Chondrocyte (in vitro differentiated cells): ENCODE measurements at regions not wholly inside any gene's neighbourhood (a gene's known extent, or its start where the extent isn't known, plus 50 kb on each side); places are given as distances from the start of the nearest gene placed in this dataset.
"Not testable (repeated sequence)": the region's sequence is repeated elsewhere in the genome, so short reads cannot be mapped to it uniquely, and the experiment has no call there.

Experiments
- DNase-seq: peaks from one replicate; pipeline ENCODE4 v3.0.0; 2021; ENCODE audit warnings: mixed read lengths, low spot score
- H3K27ac Mint-ChIP-seq: one replicate; pipeline ENCODE4 v1.8.0; 2021; ENCODE audit warnings: mild to moderate bottlenecking, moderate library complexity, mixed read lengths; ENCODE audit not compliant: unreplicated experiment
- H3K27me3 Mint-ChIP-seq: 2 replicates; pipeline ENCODE4 v1.8.0; 2021; ENCODE audit warnings: low read depth, mixed read lengths
- H3K36me3 Mint-ChIP-seq: 2 replicates; pipeline ENCODE4 v1.8.0; 2021; ENCODE audit warnings: low read depth, mixed read lengths
- H3K4me1 Mint-ChIP-seq: 2 replicates; pipeline ENCODE4 v1.8.0; 2021; ENCODE audit warnings: low read depth, mild to moderate bottlenecking, mixed read lengths
- H3K4me3 Mint-ChIP-seq: one replicate; pipeline ENCODE4 v1.8.0; 2021; ENCODE audit warnings: mild to moderate bottlenecking, moderate library complexity, mixed read lengths; ENCODE audit not compliant: unreplicated experiment
- H3K9me3 Mint-ChIP-seq: 2 replicates; pipeline ENCODE4 v1.8.0; 2021; ENCODE audit warnings: low read depth, mixed read lengths
- TF ChIP-seq, protein P1 (sequence below): fragments of 200-600 bp; sonication (generic); IDR thresholded peaks from 2 replicates; pipeline ENCODE4 v1.5.0; 2021; ENCODE audit warnings: antibody characterized with exemption, mild to moderate bottlenecking, moderate library complexity

DNA sequence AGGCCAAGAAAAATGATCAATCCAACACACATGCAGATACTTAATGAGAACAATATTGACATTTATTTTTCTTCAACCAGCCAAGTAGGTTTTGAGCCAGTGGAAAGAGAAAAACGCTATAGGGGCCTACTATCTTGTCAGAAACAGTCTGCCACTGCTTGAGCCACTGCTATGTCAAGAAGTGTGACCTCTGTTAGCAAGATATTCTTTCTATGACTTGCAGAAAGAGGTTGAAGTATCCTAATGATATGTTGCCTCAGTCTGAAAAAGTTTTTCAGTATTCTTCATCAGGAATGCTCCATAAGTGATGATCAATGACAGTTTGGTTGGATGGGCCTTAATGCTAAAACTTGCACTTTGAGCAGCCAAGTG lies 328.4 kb upstream of the KCND2 start:
- H3K36me3 Mint-ChIP-seq = no peaks in the 10 kb centered on the region
- H3K9me3 Mint-ChIP-seq = no peaks in the 10 kb centered on the region
- H3K27me3 Mint-ChIP-seq = no peaks in the 10 kb centered on the region
- no peak for DNase-seq
- TF ChIP-seq, protein P1, sequence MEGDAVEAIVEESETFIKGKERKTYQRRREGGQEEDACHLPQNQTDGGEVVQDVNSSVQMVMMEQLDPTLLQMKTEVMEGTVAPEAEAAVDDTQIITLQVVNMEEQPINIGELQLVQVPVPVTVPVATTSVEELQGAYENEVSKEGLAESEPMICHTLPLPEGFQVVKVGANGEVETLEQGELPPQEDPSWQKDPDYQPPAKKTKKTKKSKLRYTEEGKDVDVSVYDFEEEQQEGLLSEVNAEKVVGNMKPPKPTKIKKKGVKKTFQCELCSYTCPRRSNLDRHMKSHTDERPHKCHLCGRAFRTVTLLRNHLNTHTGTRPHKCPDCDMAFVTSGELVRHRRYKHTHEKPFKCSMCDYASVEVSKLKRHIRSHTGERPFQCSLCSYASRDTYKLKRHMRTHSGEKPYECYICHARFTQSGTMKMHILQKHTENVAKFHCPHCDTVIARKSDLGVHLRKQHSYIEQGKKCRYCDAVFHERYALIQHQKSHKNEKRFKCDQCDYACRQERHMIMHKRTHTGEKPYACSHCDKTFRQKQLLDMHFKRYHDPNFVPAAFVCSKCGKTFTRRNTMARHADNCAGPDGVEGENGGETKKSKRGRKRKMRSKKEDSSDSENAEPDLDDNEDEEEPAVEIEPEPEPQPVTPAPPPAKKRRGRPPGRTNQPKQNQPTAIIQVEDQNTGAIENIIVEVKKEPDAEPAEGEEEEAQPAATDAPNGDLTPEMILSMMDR = no peak
- no peak overlapping the region for H3K4me3 Mint-ChIP-seq
- H3K27ac Mint-ChIP-seq = no peak overlapping the region
- no peaks in the 10 kb centered on the region for H3K4me1 Mint-ChIP-seq

DNA sequence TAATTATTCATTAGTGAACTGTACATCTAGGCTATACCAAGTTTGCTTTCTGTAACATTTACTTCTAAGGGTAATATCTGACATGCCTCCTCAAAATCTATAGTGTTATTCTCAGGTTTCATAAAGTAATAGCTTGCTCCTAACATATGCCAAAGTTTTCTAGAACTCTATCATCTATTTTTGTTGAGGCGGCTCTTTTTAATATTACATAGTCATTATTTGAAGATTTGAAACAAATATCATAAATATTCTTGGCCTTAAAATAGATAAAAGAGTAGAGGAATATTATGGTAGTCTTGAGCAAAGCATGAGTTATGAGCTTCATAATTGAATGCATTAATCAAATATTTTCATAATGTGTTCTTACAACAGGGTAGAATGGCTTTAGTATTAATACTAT lies 327.2 kb upstream of the KCND2 start:
- Mint-ChIP-seq H3K4me3 (no peak overlapping the region), H3K36me3 (no peaks in the 10 kb centered on the region), H3K9me3 (no peaks in the 10 kb centered on the region), H3K27me3 (no peaks in the 10 kb centered on the region), H3K27ac (no peak overlapping the region), H3K4me1 (no peaks in the 10 kb centered on the region)
- TF ChIP-seq, protein P1 = no peak
- no peak for DNase-seq

DNA sequence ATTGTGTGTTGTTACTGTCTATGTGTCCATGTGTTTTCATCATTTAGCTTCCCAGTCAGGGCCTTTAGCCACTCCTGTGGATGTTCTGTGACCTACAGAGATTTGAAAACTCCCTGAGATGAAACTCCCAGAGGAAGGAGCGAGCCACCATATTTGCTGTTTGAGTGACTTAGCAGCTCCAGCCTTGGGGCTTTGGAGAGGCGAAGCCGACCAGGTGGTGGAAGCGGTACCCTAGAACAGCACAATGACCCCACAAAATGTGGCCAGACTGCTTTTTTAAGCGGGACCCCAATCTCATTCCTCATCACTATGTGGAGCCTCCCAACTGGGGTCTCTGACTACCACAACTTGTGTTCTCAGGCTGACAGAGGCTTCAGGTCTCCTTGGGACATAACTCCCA lies 323.9 kb upstream of the KCND2 start:
- no peaks in the 10 kb centered on the region for H3K4me1 Mint-ChIP-seq
- no peak overlapping the region for H3K27ac Mint-ChIP-seq
- DNase-seq = no peak
- no peaks in the 10 kb centered on the region for H3K27me3 Mint-ChIP-seq
- no peak overlapping the region for H3K4me3 Mint-ChIP-seq
- no peaks in the 10 kb centered on the region for H3K36me3 Mint-ChIP-seq
- H3K9me3 Mint-ChIP-seq = no peaks in the 10 kb centered on the region
- TF ChIP-seq, protein P1 = no peak

DNA sequence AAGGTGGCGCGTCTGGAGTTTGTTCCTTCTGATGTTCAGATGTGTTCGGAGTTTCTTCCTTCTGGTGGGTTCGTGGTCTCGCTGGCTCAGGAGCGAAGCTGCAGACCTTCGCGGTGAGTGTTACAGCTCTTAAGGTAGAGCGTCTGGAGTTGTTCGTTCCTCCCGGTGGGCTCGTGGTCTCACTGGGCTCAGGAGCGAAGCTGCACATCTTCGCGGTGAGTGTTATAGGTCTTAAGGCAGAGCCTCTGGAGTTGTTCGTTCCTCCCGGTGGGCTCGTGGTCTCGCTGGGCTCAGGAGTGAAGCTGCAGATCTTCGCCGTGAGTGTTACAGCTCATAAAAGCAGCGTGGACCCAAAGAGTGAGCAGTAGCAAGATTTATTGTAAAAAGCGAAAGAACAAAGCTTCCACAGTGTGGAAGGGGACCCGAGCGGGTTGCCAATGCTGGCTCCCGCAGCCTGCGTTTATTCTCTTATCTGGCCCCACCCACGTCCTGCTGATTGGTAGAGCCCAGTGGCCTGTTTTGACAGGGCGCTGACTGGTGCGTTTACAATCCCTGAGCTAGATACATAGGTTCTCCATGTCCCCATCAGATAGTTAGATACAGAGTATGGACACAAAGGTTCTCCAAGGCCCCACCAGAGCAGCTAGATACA lies 322.5 kb upstream of the KCND2 start:
- H3K9me3 Mint-ChIP-seq, H3K4me3 Mint-ChIP-seq, DNase-seq, H3K27me3 Mint-ChIP-seq, H3K36me3 Mint-ChIP-seq, H3K4me1 Mint-ChIP-seq, H3K27ac Mint-ChIP-seq: not testable (repeated sequence)

DNA sequence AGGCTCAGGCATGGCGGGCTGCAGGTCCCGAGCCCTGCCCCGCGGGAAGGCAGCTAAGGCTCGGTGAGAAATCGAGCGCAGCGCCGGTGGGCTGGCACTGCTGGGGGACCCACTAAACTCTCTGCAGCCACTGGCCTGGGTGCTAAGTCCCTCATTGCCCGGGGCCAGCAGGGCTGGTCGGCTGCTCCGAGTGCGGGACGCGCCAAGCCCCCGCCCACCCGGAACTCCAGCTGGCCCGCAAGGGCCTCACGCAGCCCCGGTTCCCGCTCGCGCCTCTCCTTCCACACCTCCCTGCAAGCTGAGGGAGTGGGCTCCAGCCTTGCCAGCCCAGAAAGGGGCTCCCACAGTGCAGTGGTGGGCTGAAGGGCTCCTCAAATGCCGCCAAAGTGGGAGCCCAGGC lies 321.4 kb upstream of the KCND2 start:
- not testable (repeated sequence) for H3K36me3 Mint-ChIP-seq, DNase-seq, H3K27ac Mint-ChIP-seq, H3K9me3 Mint-ChIP-seq, H3K27me3 Mint-ChIP-seq, H3K4me1 Mint-ChIP-seq, H3K4me3 Mint-ChIP-seq

DNA sequence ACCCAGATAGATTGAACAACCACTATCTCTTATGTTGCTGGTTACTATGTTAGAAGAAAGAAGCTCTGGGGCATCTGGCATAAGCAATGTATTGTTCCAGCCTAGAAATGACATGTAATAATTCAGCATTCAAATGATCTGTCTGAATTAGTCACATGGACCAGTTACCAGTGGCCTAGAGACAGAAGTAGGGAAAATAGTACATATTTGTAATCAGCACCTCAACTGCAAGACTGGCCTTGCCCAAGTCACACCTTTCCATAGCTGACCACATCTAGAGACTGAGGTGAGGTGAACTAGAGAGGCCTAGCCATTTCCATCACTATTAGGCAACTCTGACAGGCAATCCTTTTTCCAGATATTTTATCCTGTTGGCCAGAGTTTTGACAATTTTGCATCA lies 315.6 kb upstream of the KCND2 start:
- H3K27me3 Mint-ChIP-seq = no peaks in the 10 kb centered on the region
- no peak overlapping the region for H3K27ac Mint-ChIP-seq
- TF ChIP-seq, protein P1 = no peak
- H3K4me3 Mint-ChIP-seq = no peak overlapping the region
- DNase-seq = no peak
- H3K4me1 Mint-ChIP-seq = peaks cover 6% of the 10 kb centered on the region
- no peaks in the 10 kb centered on the region for H3K9me3 Mint-ChIP-seq
- no peaks in the 10 kb centered on the region for H3K36me3 Mint-ChIP-seq
